ENCODE measurements at regions not wholly inside any gene's neighbourhood (a gene's known extent, or its start where the extent isn't known, plus 50 kb on each side); places are given as distances from the start of the nearest gene placed in this dataset.
"Not testable (repeated sequence)": the region's sequence is repeated elsewhere in the genome, so short reads cannot be mapped to it uniquely, and the experiment has no call there.

DNA sequence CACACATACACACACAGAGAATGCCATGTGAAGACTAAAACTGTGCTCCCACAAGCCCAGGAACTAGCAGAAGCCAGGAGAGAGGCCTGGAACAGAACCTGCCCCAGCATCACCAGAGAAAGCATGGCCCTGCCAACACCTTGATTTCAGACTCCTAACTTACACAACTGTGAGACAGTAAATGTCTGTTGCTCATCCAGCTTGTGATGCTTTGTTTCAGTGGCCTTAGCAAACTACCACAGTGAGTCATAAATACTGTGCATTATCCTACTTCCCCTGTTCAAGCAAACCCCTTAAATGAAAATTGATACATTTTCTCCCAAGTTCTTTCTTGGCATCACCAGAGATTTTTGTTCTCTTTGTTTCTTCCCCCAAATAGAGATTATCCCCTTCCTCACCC, 1539.4 kb upstream of the TENM4 start:
- DNase-seq (ENCODE audit: low read depth in 2 of 2, low spot score in 1 of 2): no peak

DNA sequence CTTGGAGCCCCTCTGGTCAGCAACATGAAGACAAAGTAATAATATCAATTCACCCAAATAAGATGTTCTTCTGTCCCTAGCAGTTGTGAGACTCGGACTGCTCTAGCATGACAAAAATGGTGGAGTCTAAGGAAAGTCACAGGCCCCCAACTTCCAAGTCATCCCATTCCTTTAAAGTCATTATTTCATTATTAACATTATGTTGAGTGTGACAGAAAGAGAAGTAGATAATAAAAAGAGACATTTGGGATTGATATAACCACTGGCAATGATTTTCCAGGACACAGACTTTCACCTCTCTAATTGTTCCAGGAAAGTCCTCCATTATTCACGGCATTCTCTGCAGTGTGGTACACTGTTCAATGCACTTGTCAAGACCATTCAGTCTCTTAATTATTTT, 1533.0 kb upstream of the TENM4 start:
- no peak for DNase-seq (ENCODE audit: low read depth in 2 of 2, low spot score in 1 of 2)

DNA sequence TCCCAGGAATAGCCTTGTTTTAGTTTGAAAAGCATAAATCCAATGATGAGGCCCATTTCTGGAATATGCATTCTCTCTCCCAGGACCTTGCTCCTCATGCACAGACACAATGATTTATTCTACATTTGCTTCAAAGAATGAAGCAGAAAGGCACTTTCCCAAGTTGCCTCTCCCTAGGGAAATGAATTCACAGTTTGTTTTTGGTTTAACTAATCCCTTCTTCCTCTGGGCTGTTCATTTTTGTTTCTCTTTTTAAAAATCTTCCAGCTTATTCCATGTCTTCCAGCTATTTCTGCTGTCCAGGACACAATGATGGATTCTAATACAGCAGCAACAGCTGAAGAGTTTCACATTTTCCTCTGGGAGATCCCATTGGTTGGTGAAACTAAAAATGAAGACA, 1529.2 kb upstream of the TENM4 start:
- DNase-seq (ENCODE audit: low read depth in 2 of 2, low spot score in 1 of 2): no peak

DNA sequence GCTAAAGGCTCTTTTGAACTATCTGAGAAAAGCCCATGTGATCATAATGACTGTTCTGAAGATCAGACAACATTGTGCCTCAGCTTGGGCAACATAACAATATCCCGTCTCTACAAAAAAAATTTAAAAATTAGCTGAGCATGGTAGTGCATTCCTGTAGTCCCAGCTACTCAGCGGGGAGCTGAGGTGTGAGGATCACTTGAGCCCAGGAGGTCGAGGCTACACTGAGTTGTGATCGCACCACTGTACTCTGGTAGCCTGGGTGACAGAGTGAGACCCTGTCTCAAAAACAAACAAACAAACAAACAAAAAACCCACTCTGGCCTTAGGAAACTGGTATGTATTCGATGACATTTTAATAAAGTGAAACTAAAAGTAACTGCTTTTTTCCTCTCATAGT, 1526.8 kb upstream of the TENM4 start:
- DNase-seq (ENCODE audit: low read depth in 2 of 2, low spot score in 1 of 2): no peak

DNA sequence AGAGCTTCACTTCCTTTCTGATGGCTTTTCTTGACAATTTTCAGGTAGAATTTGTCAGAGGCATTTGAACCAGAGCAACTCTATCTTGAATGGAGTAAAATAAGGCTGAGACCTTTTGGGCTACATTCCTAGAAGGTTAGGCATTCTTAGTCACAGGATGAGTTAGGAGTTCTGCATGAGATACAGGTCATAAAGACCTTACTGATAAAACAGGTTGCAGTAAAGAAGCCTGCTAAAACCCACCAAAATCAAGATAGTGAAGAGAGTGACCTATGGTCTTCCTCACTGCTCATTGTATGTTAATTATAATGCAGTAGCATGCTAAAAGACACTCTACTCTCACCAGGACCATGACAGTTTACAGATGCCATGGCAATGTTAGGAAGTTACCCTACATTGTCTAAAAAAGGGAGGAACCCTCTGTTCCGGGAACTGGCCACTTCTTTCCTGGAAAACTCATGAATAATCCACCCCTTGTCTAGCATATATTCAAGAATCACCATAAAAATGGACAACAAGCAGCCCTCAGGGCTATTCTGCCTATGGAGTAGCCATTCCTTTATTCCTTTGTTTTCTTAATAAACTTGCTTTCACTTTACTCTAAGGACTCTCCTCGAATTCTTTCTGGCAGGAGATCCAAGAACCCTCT, 1519.7 kb upstream of the TENM4 start:
- no peak for DNase-seq (ENCODE audit: low read depth in 2 of 2, low spot score in 1 of 2)

DNA sequence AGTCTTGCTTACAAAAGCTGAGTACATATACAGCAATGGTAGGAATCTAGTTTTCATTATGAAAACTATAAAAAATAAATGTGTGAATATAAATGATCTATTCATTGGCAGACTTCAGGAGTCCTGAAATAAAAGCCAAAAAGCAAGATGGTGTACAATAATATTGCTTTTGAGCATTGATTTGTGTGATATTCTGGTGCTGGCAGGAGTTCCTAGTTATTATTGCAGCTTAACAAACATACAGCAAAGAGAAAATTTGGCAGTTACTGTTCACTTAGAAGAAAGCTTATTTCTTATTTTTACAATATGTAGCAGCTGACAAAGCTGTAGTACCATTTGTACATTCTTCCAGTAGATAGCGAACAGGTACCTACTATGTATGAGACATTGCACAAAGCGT, 1518.9 kb upstream of the TENM4 start:
- DNase-seq (ENCODE audit: low read depth in 2 of 2, low spot score in 1 of 2): no peak

DNA sequence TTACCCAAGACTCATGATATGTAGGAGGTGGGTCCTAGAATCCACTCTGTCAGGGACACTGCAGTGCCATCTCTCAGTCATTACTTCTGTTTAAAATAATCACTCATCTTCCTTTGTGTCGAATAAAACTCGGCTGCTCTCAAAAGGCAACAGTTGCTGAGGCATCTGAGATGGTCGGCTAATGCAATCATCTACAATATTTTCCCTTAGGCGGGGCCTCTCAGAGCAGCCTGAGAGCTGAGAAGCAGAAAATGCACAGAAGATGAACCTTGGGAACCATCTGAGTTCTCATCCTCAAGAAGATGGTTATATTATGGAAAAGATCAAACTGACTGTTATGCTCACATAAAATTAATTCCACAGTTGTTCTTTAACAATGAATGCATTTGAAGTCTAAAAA, 1518.2 kb upstream of the TENM4 start:
- DNase-seq (ENCODE audit: low read depth in 2 of 2, low spot score in 1 of 2): no peak

DNA sequence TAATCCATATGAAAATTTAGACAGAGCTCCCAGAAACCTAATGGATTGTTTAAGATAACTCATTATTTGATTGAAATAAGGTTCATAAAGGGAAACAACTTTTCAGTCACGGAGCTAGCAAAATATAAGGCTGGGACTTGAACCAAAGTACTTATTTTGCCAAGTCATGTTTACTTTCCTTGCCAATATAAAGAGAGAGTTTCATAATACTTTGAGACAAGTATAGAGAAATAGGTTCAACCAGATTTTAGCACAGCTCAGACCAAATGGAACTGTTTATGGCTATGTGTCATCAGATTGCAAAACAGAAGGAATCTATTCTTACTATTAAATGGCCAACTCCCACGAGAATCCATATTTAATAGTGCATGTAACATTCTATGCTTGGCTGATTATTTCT, 1517.5 kb upstream of the TENM4 start:
- DNase-seq (ENCODE audit: low read depth in 2 of 2, low spot score in 1 of 2): no peak

DNA sequence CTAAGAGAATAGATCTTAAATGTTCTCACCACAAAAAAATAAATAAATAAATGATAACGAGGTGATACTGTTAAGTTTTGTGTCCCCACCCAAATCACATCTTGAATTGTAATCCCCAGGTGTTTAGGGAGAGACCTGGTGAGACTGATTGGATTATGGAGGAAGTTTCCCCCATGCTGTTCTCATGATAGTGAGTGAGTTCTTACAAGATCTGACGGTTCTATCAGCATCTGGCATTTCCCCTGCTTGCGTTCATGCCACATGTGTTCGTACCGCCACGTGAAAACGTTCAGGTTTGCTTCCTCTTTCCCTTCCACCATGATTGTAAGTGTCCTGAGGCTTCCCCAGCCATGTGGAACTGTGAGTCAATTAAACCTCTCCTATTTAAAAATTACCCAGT, 1514.8 kb upstream of the TENM4 start:
- no peak for DNase-seq (ENCODE audit: low read depth in 2 of 2, low spot score in 1 of 2)

DNA sequence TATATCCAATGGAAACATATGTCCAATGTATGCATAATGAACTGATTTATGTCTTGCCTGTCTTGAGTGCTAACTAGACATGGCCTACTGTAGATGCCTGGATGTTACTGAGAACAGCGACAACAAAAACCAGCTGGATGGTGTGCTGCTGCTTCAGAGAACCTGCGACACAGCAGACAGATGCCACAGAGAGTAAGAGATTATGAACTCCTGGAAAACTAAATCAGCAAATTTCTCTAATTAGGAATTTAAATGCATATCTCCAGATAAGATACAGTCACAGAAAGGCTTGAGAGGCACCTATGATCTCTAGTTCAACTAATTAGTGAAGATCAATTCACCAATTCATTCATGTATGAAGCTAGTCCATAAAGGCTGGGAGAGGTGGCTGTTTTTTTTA, 1508.0 kb upstream of the TENM4 start:
- no peak for DNase-seq (ENCODE audit: low read depth in 2 of 2, low spot score in 1 of 2)

DNA sequence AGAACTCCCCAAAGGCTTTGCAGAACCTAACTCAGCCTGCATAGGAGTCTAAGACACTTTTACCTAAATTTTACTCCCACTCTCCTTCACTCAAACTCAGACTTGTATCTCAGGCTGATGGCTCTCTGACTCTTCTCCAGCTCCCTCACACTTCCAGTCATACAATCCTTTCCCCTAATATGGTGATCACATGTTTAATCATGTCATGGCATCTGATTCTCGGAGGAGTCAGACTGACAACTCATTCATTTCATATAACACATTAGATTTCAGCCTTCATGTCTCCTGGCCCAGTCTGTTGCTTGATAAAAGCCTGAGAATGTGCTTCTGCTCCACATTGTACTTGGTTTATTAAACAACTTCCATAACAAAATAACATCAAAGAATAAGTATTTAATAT, 1503.9 kb upstream of the TENM4 start:
- no peak for DNase-seq (ENCODE audit: low read depth in 2 of 2, low spot score in 1 of 2)

DNA sequence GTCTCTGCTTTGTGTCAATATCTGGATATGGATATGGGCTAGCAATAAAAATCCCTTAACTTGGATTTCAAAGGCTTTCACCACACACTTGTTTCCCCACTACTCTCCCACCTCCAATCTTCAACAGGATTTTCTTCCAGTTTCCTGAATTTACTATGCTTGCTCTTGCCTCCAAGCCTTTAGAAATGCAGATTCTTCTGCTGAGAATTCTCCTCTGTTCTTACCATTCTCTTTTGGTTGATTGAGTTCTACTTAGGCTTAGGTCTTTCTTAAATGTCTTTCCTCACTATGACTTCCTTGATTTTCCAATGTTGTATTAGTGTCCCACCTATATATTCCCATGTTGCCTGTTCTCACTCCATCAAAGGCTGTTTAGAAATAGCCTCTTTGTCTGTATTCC, 1502.4 kb upstream of the TENM4 start:
- DNase-seq (ENCODE audit: low read depth in 2 of 2, low spot score in 1 of 2): no peak

DNA sequence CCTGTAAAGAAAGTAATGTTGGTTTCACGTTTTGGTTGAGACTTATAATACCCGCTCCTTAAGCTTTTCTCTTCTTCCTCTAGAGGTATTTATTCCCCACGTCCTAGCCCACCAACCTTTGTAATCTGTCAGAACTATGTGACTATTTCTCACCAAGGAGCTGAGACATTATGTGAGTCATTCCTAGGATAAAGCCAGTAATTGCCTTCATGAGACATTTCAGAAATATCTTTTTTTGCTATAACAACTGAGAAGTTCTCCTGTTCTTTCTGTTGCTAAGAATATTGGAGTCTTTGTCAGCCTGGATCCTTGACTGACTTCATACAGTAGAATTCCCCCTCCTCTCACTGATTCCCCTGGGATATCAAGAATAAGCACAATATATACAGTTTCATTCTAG, 1497.0 kb upstream of the TENM4 start:
- no peak for DNase-seq (ENCODE audit: low read depth in 2 of 2, low spot score in 1 of 2)

DNA sequence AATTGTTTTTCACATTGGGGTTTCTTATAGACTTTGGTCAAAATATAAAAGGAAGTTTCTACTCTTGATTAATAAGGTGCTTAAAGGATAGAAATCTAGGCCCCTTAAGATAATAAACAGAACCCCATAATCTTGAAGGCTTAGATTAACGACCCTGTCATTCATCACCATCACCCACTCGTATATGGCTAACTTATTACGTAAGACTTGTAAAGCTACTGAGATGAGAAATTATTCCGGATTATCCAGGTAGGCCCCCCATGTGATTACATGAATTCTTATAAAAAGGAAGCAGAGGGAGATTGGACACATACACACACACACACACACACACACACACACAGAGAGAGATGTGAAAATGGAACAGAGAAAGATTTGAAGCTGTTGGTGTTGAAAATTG, 1489.2 kb upstream of the TENM4 start:
- no peak for DNase-seq (ENCODE audit: low read depth in 2 of 2, low spot score in 1 of 2)

DNA sequence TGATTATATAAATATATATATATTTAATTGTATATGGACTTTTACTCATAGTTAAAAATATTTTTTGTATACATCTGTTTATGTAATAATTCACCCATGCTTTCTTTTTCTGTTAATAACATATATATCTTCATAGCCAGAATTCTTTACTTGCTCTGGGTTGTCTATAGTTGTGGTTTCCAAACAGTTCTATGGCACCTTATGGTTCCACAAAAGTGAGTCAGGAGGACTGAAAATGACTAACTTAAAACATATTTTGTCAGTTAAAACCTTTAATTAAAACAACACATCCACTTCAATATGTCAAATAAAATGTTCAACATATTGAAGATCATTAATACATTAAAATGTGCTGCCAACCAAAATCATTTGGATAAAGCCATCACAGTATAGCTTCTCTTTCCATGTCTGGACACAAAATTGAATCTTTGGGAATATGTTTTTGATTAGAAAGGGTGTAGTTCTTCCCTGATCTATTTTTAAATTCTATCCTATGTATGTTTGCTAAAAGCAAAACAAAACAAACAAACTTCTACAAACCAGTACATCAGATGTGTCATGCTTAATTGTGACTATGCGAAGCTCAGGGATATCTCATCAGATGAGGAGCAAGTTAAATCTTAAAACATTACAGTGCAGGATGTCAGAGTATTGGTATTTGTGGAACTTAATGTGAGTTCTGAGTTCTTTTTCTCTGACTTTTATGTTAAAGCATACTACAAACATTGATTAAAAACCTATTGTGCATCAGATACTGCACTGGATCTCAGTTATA, 1488.4 kb upstream of the TENM4 start:
- DNase-seq (ENCODE audit: low read depth in 2 of 2, low spot score in 1 of 2): no peak

DNA sequence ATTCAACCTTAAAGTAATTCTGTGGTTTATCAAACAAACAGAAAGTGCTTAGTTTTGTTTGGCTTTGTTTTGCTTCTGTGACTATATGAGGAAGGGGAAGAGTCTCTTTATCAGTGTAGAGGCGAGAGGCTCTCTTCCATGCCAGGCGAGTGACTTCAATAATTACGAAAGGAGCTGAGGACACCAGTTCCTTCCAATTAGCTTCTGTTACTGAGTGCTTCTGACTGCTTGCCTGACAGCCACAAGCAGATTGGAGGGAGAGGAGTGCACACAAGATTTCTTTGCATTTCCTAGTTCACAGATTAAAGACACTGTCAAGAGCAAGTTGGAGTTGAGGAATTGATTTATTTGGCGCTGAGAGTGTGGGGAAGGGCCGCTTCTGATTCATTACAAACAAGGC, 1484.5 kb upstream of the TENM4 start:
- no peak for DNase-seq (ENCODE audit: low read depth in 2 of 2, low spot score in 1 of 2)

DNA sequence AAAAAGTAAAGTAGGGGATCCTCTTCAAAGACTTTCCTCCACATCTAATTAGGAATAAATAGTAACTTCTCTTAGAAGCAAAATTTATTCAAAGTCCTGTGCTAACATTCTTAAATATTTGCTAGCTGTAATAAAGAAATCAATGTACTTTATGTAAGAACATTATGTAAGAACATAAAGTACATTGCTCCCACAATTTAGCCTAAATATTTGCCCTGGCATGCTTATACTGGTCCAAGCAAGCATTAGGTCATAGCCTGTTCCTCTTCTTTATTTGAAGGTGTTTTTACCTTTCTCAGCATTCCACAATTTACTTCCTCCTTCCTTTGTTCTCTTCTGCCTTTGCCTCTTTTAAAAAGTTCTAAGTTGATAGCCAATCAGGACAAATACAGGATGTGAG, 1480.5 kb upstream of the TENM4 start:
- DNase-seq (ENCODE audit: low read depth in 2 of 2, low spot score in 1 of 2): not testable (repeated sequence)

DNA sequence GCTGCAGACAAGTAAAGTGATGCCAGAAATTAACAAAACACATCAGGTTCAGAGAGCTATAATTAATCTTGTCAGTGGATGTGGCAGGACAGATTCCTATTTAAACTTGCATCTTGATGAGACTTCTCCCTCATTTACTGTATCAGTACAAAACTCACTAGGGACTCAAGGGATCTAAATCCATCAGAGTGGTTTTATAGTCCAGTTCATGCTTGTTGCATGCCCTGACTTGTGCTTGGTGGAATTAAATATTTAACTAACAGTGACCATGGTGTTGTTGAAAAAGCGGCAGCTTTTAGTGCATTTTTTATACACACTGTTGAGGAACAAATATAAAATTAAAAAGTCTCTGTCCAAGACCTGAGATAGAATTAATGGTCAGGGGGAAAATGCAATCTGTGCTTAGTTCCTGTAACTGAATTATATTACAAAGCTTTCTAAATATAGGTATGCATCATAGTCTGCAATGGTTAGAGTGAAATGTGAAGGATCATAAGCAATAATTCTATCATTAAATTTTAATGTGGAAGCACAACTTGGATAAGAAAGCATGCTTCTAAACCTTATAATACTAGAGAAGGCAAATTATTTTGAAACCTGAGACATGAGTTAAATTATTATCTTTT, 1475.5 kb upstream of the TENM4 start:
- no peak for DNase-seq (ENCODE audit: low read depth in 2 of 2, low spot score in 1 of 2)

DNA sequence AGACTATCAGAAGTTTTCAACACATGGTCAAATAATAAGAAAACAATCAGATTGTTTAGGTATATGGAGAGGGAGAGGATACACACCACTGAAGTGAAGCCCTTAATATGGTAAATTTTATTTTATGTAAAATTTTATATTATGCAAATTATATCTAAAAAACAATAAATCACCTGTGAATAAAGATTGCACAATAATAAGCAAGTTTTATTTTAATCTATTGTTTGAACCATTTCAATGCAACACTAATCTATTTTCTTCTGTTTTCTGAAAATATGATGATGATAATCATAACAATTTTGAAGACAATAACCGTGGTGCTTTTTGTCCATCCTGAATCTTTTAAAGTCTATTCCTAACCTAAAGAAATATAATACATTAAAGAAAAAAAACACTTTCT, 1473.5 kb upstream of the TENM4 start:
- no peak for DNase-seq (ENCODE audit: low read depth in 2 of 2, low spot score in 1 of 2)

DNA sequence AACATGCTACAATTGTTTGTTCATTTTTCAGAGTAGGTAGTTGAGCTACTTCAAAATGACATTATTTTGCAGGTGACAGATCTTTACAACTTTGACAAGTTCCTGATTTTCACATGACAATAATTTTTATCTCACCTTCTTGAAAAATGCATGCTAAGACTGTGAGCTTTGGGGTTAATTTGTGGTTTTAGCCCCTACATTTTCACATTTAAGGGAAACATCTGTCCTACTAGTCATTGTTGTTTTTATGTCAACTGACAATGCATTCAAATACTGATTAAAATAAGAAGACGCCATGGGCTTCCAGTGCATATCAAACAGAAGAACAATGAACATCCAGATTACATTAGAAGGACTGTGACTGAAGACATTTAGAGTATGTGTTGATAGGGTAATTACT, 1470.8 kb upstream of the TENM4 start:
- DNase-seq (ENCODE audit: low read depth in 2 of 2, low spot score in 1 of 2): no peak

DNA sequence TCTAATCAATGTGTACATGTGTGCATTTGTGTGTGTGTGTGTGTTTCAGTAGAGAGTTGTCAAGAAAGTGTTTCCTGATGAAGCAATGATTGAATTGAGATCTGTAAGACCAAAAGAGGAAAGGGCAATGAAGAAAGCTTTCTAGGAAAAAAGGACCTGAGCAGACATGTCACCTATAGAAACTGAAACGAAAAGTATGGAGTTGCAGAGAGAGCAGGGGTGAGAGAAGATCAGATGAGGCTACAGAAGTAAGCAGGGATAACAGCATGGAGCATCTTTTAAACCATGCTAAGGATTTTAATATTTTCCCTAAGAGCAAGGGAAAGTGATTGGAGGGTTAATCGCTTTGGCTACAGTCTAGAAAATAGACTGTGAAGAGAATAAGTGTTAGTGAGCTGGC, 1459.4 kb upstream of the TENM4 start:
- no peak for DNase-seq (ENCODE audit: low read depth in 2 of 2, low spot score in 1 of 2)

DNA sequence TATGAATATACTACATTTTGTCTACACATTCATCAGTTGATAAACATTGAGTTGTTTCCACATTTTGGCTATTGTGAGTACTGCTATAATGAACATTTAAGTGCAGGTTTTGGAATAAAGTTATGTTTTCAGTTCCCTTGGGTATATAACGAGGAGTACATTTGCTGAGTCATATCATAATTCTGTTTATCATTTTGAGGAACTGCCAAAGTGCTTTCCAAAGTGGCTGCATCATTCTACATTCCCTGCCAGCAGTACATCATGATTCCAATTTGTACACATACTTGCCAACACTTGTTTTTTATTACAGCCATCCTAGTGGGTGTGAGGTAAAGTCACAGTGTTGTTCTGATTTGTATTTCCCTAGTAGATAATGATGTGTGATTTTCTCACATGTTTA, 1458.6 kb upstream of the TENM4 start:
- no peak for DNase-seq (ENCODE audit: low read depth in 2 of 2, low spot score in 1 of 2)

DNA sequence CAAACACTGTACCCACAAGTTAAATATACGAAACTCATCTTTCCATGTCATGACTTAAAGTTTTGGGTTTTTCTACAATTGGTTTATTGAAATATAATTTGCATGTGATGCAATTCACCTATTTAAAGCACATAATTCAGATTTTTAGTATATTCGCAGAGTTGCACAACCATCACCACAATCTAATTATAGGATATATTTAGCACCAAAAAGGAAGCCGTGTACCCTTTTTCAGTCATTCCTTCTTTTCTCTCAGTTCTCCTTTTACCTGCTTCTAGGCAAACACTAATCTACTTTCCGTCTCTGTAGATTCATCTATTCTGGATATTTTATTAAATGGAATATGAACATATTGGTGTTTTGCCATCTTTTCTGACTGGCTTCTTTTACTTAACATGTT, 1458.1 kb upstream of the TENM4 start:
- DNase-seq (ENCODE audit: low read depth in 2 of 2, low spot score in 1 of 2): no peak
